ENCODE measurements at regions not wholly inside any gene's neighbourhood (a gene's known extent, or its start where the extent isn't known, plus 50 kb on each side); places are given as distances from the start of the nearest gene placed in this dataset.

DNA sequence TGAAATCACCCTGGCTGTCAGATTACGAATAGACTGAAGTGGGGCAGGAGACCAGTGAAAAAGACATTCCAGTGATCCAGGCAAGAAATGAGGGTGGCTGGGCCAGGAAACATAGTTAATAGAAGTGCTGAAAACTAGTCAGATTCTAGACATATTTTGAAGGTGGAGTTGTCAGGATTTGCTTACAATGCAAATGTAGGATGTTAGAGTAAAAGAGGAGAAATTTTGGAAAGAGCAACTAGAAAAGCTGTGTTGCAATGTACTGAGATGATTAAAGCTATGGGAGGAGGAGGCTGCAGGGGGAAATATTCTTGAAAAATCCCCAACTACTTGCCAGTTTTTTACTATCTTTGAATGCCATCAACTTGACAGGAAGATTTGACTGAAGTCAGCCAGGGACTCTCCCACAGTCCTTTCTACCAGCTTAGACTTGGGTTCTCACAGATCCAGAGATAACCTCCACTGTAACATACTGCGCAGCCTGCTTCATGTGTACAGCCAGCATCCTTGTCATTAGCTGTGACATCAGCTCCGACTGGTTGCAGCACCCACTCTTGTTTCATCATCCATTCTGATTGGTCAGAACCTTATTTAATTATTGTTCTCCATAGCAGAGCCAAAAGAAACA, 109.7 kb downstream of the TSEN15 start:
- TF ChIP-seq CTCF (IDR thresholded peaks at IDR 0.05 in 2 of 3, conservative IDR thresholded peaks at IDR 0.05 in 1 of 3; ENCODE audit: control insufficient read depth in 2 of 3, extremely low read depth in 1 of 3, insufficient read depth in 1 of 3, low read depth in 3 of 3, low read length in 3 of 3) (no peak), HDAC6 (IDR thresholded peaks at IDR 0.05; ENCODE audit: unreplicated experiment) (no peak), POLR2AphosphoS5 (IDR thresholded peaks at IDR 0.05; ENCODE audit: low read length) (no peak)

All from GM12878 (cell line).